Endothelial cell of umbilical vein (primary cell): ENCODE measurements at regions not wholly inside any gene's neighbourhood (a gene's known extent, or its start where the extent isn't known, plus 50 kb on each side); places are given as distances from the start of the nearest gene placed in this dataset.

Source experiments
- BruUV-seq: library from RNA; stranded (reverse); fragments of 400-500 nt; replicated peaks from 2 replicates; lab custom pipeline; 2021; lab: Mats Ljungman, UMichigan
- CTCF ChIA-PET: fragments of 300-600, 350-600 bp; sonication (Branson Sonifier 250); formaldehyde crosslinking; loops from one replicate; lab custom pipeline; 2021; ENCODE audit warnings: antibody characterized with exemption, inconsistent platforms; lab: Charles Lee
- POLR2A ChIA-PET: fragments of 300-600, 350-600 bp; sonication (Branson Sonifier 250); formaldehyde crosslinking; loops from one replicate; lab custom pipeline; 2021; ENCODE audit warnings: antibody characterized with exemption, inconsistent platforms; lab: Charles Lee
- DNase-seq: peaks from one replicate; pipeline ENCODE4 v3.0.0-alpha.2; 2011; ENCODE audit warnings: low read depth, low spot score
- FAIRE-seq: peaks from 2 replicates; lab custom pipeline; 2011; peaks lifted over from hg19 to GRCh38; lab: Jason Lieb, UNC
- H2AFZ ChIP-seq: 2 replicates; pipeline ENCODE4 v1.6.0; 2012; ENCODE audit warnings: low read depth, low read length, control low read depth, inconsistent platforms
- H3K27ac ChIP-seq: 2 replicates; pipeline ENCODE4 v1.5.1; 2011; ENCODE audit warnings: low read depth, mild to moderate bottlenecking, control low read depth, low read length, moderate library complexity; ENCODE audit not compliant: insufficient read depth
- H3K27me3 ChIP-seq, 2 experiments: 2 replicates each; pipeline versions ENCODE4 v1.6.0 to v1.6.1; 2011; ENCODE audit warnings: low read length in 2 of 2, mixed read lengths in 1 of 2; ENCODE audit not compliant: control insufficient read depth in 2 of 2, insufficient read depth in 2 of 2
- H3K36me3 ChIP-seq, 2 experiments: 2 replicates in 1 of 2; 3 replicates in 1 of 2; pipeline ENCODE4 v1.5.1; 2011; ENCODE audit warnings: low read length in 2 of 2, mild to moderate bottlenecking in 1 of 2, moderate library complexity in 1 of 2; ENCODE audit not compliant: control insufficient read depth in 2 of 2, insufficient read depth in 2 of 2; ENCODE audit errors: extremely low read depth in 1 of 2
- H3K4me1 ChIP-seq: 3 replicates; pipeline ENCODE4 v1.5.1; 2011; ENCODE audit warnings: mild to moderate bottlenecking, low read length; ENCODE audit not compliant: control insufficient read depth, insufficient read depth; ENCODE audit errors: extremely low read depth
- H3K4me2 ChIP-seq: 2 replicates; pipeline ENCODE4 v1.6.1; 2011; ENCODE audit warnings: low read length, control low read depth, mixed read lengths; ENCODE audit not compliant: insufficient read depth
- H3K4me3 ChIP-seq, 3 experiments: fragments of 200-600 bp in 1 of 3; sonication (generic), shearing (Covaris generic) in 1 of 3; replicated peaks in 1 of 3; 2 replicates each; pipeline ENCODE4 v1.5.1; 2011 to 2016; ENCODE audit warnings: control low read depth in 3 of 3, low read length in 3 of 3, mild to moderate bottlenecking in 2 of 3, inconsistent platforms in 1 of 3, low read depth in 1 of 3, moderate library complexity in 1 of 3; ENCODE audit not compliant: insufficient read depth in 1 of 3
- H3K79me2 ChIP-seq: 2 replicates; pipeline ENCODE4 v1.6.0; 2012; ENCODE audit warnings: low read length, inconsistent platforms; ENCODE audit not compliant: control insufficient read depth, insufficient read depth
- H3K9ac ChIP-seq: replicated peaks from 2 replicates; pipeline ENCODE3; 2011; ENCODE audit warnings: low read length, control low read depth; ENCODE audit not compliant: insufficient read depth; ENCODE audit errors: extremely low read depth
- H3K9me1 ChIP-seq: replicated peaks from 3 replicates; pipeline ENCODE4 v1.6.0; 2011; ENCODE audit warnings: mild to moderate bottlenecking, low read length; ENCODE audit not compliant: control insufficient read depth, insufficient read depth; ENCODE audit errors: extremely low read depth
- H3K9me3 ChIP-seq: replicated peaks from 2 replicates; pipeline ENCODE4 v1.5.1; 2012; ENCODE audit warnings: low read length, inconsistent platforms; ENCODE audit not compliant: control insufficient read depth, insufficient read depth
- H4K20me1 ChIP-seq: replicated peaks from 2 replicates; pipeline ENCODE3; 2011; ENCODE audit warnings: mild to moderate bottlenecking, low read length; ENCODE audit not compliant: control insufficient read depth, insufficient read depth; ENCODE audit errors: extremely low read depth
- EZH2 ChIP-seq: IDR thresholded peaks from 2 replicates; pipeline ENCODE4 v1.6.1; 2012; ENCODE audit warnings: borderline replicate concordance, low read depth, mild to moderate bottlenecking, moderate library complexity, low read length, inconsistent platforms; ENCODE audit not compliant: severe bottlenecking
- FOS ChIP-seq: IDR thresholded peaks from 2 replicates; pipeline ENCODE4 v1.6.1; 2011; ENCODE audit warnings: mild to moderate bottlenecking, low read length, moderate library complexity, borderline replicate concordance; ENCODE audit not compliant: insufficient read depth
- GATA2 ChIP-seq: IDR thresholded peaks from 2 replicates; pipeline ENCODE4 v1.7.0; 2011; ENCODE audit warnings: low read depth, mild to moderate bottlenecking, moderate library complexity, mixed read lengths, low read length; ENCODE audit not compliant: insufficient read length, insufficient read depth
- JUN ChIP-seq: IDR thresholded peaks from 2 replicates; pipeline ENCODE4 v1.6.1; 2011; ENCODE audit warnings: borderline replicate concordance, low read depth; ENCODE audit not compliant: insufficient read length, insufficient read depth
- MAX ChIP-seq: IDR thresholded peaks from 2 replicates; pipeline ENCODE4 v1.6.1; 2011; ENCODE audit not compliant: insufficient read depth, insufficient read length
- MYC ChIP-seq: IDR thresholded peaks from one replicate; pipeline ENCODE4 v1.6.1; 2011; ENCODE audit warnings: mild to moderate bottlenecking, low read depth, low read length
- POLR2A ChIP-seq: IDR thresholded peaks from 2 replicates; pipeline ENCODE4 v1.6.1; 2012; ENCODE audit warnings: low read depth, mild to moderate bottlenecking, control low read depth, low read length
- POLR2AphosphoS5 ChIP-seq: IDR thresholded peaks from 2 replicates; pipeline ENCODE4 v1.6.1; 2012; ENCODE audit warnings: low read depth, mild to moderate bottlenecking, control low read depth, low read length, moderate library complexity; ENCODE audit not compliant: insufficient read depth
- dilution Hi-C: fragments of 300-500 bp; cut with MboI; formaldehyde crosslinking; loops from one replicate; pipeline ENCODE4 v1.15.0; 2019; ENCODE audit warnings: low sequenced_read_pairs; ENCODE audit not compliant: extremely low pct_ligation_motif_present
- intact Hi-C: fragments of 100-400 bp; cut with micrococcal nuclease; formaldehyde crosslinking; loops from one replicate; pipeline ENCODE4 v1.10.0; 2022
- TF ChIP-seq, protein P1 (sequence below), 2 donors: IDR thresholded peaks; 1 replicate in 1 of 2; 2 replicates in 1 of 2; pipeline ENCODE4 v1.5.1; 2011; ENCODE audit warnings: low read length in 2 of 2, mild to moderate bottlenecking in 2 of 2, moderate library complexity in 2 of 2, control low read depth in 1 of 2, inconsistent platforms in 1 of 2, low read depth in 1 of 2; ENCODE audit not compliant: insufficient read depth in 1 of 2; ENCODE audit errors: extremely low read depth in 1 of 2

- Histone ChIP-seq H3K27ac (no peak overlapping the region), H3K9me3 (no peaks in the 10 kb centered on the region), H3K27me3 (peaks cover 7 to 14% of the 10 kb centered on the region in 2 experiments), H3K9ac (no peak overlapping the region), H3K4me1 (no peaks in the 10 kb centered on the region), H3K4me2 (no peak overlapping the region), H3K9me1 (no peaks in the 10 kb centered on the region), H4K20me1 (no peaks in the 10 kb centered on the region), H2AFZ (no peak overlapping the region), H3K4me3 (no peak overlapping the region), H3K36me3 (no peaks in the 10 kb centered on the region), H3K79me2 (no peaks in the 10 kb centered on the region)
- ChIA-PET CTCF (no interaction called here), POLR2A (no interaction called here)
- TF ChIP-seq FOS (no peak), POLR2A (no peak), POLR2AphosphoS5 (no peak), EZH2 (no peak), GATA2 (no peak), MYC (no peak)
- TF ChIP-seq, protein P1, sequence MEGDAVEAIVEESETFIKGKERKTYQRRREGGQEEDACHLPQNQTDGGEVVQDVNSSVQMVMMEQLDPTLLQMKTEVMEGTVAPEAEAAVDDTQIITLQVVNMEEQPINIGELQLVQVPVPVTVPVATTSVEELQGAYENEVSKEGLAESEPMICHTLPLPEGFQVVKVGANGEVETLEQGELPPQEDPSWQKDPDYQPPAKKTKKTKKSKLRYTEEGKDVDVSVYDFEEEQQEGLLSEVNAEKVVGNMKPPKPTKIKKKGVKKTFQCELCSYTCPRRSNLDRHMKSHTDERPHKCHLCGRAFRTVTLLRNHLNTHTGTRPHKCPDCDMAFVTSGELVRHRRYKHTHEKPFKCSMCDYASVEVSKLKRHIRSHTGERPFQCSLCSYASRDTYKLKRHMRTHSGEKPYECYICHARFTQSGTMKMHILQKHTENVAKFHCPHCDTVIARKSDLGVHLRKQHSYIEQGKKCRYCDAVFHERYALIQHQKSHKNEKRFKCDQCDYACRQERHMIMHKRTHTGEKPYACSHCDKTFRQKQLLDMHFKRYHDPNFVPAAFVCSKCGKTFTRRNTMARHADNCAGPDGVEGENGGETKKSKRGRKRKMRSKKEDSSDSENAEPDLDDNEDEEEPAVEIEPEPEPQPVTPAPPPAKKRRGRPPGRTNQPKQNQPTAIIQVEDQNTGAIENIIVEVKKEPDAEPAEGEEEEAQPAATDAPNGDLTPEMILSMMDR (IDR thresholded peaks at IDR 0.05; ENCODE audit: extremely low read depth in 1 of 2, insufficient read depth in 1 of 2, low read depth in 1 of 2, low read length in 2 of 2), result no peak
- dilution Hi-C loops (no loop called here), intact Hi-C loops (no loop called here)
- no TSS peak for BruUV-seq
- FAIRE-seq (no peak), DNase-seq (no peak)
Measured at GRCh38 chr4:153058671-153059060, 122.5 kb downstream of the FHDC1 start.

GRCh38 chr4:153060196-153060595 is 124.1 kb downstream of the FHDC1 start:
- H3K36me3 ChIP-seq, result no peaks in the 10 kb centered on the region
- H3K79me2 ChIP-seq, result no peaks in the 10 kb centered on the region
- peaks cover 7 to 10% of the 10 kb centered on the region in 2 experiments for H3K27me3 ChIP-seq
- dilution Hi-C loops (no loop called here), intact Hi-C loops (no loop called here)
- no peaks in the 10 kb centered on the region for H3K4me1 ChIP-seq
- H3K4me2 ChIP-seq, result no peak overlapping the region
- no peak overlapping the region for H3K4me3 ChIP-seq
- no peak overlapping the region for H3K9ac ChIP-seq
- no peak overlapping the region for H2AFZ ChIP-seq
- no peaks in the 10 kb centered on the region for H4K20me1 ChIP-seq
- ChIA-PET CTCF (no interaction called here), POLR2A (no interaction called here)
- FAIRE-seq, result no peak
- TF ChIP-seq POLR2A (no peak), FOS (no peak), MYC (no peak), POLR2AphosphoS5 (no peak), MAX (no peak), JUN (no peak), EZH2 (no peak), GATA2 (no peak)
- TF ChIP-seq, protein P1 (IDR thresholded peaks at IDR 0.05; ENCODE audit: extremely low read depth in 1 of 2, insufficient read depth in 1 of 2, low read depth in 1 of 2, low read length in 2 of 2), result no peak
- H3K9me1 ChIP-seq, result no peaks in the 10 kb centered on the region
- H3K27ac ChIP-seq, result no peak overlapping the region
- DNase-seq, result no peak
- BruUV-seq, result no TSS peak
- H3K9me3 ChIP-seq, result no peaks in the 10 kb centered on the region
